Naive thymus-derived CD4-positive, alpha-beta T cell (primary cell): ENCODE measurements at regions not wholly inside any gene's neighbourhood (a gene's known extent, or its start where the extent isn't known, plus 50 kb on each side); places are given as distances from the start of the nearest gene placed in this dataset.

Experiments
- ATAC-seq: fragments of 150-1000 bp; cut with Tn5 transposase; 2 replicates; pipeline ENCODE4 v1.10.0; 2021; ENCODE audit warnings: mild to moderate bottlenecking, moderate library complexity
- CTCF ChIA-PET: fragments of 350-600 bp; sonication (Branson Sonifier 250); formaldehyde crosslinking; loops from one replicate; lab custom pipeline; 2021; ENCODE audit warnings: antibody characterized with exemption; lab: Charles Lee
- POLR2A ChIA-PET: fragments of 350-600 bp; sonication (Branson Sonifier 250); formaldehyde crosslinking; loops from one replicate; lab custom pipeline; 2021; ENCODE audit warnings: antibody characterized with exemption, inconsistent platforms; lab: Charles Lee
- DNase-seq, 9 donors: peaks; one replicate each; pipeline versions ENCODE4 v3.0.0 to v3.0.0-alpha.2; 2020 to 2022; ENCODE audit warnings: mixed read lengths in 1 of 9
- H3K27ac ChIP-seq: one replicate; pipeline ENCODE4 v1.7.0; 2013; ENCODE audit warnings: mild to moderate bottlenecking, low read depth, low read length, moderate library complexity
- H3K27me3 ChIP-seq, 2 donors: one replicate each; pipeline ENCODE4 v1.7.0; 2013; ENCODE audit warnings: low read length in 2 of 2, mild to moderate bottlenecking in 2 of 2, moderate library complexity in 2 of 2; ENCODE audit not compliant: control insufficient read depth in 2 of 2, insufficient read depth in 2 of 2
- H3K36me3 ChIP-seq, 3 experiments: 1 replicate in 2 of 3; 2 replicates in 1 of 3; pipeline ENCODE4 v1.7.0; 2013; ENCODE audit warnings: low read length in 3 of 3, mild to moderate bottlenecking in 3 of 3, moderate library complexity in 1 of 3; ENCODE audit not compliant: insufficient read depth in 3 of 3, control insufficient read depth in 2 of 3
- H3K4me1 ChIP-seq, 2 donors: one replicate each; pipeline ENCODE4 v1.7.0; 2013; ENCODE audit warnings: low read length in 2 of 2, mild to moderate bottlenecking in 2 of 2, moderate library complexity in 1 of 2; ENCODE audit not compliant: control insufficient read depth in 2 of 2, insufficient read depth in 2 of 2
- H3K4me3 ChIP-seq: 2 replicates; pipeline ENCODE4 v1.7.0; 2013; ENCODE audit warnings: mild to moderate bottlenecking, low read length
- H3K9me3 ChIP-seq, 3 experiments: 1 replicate in 2 of 3; 2 replicates in 1 of 3; pipeline ENCODE4 v1.7.0; 2013; ENCODE audit warnings: low read length in 3 of 3; ENCODE audit not compliant: control insufficient read depth in 2 of 3
- H3K27ac Mint-ChIP-seq, 9 donors: one replicate each; pipeline ENCODE4 v1.8.0; 2020 to 2022; ENCODE audit warnings: mixed read lengths in 9 of 9, mild to moderate bottlenecking in 8 of 9, moderate library complexity in 5 of 9, inconsistent platforms in 2 of 9
- H3K27me3 Mint-ChIP-seq, 5 donors: one replicate each; pipeline ENCODE4 v1.8.0; 2021 to 2022; ENCODE audit warnings: mixed read lengths in 5 of 5, mild to moderate bottlenecking in 1 of 5
- H3K36me3 Mint-ChIP-seq, 5 donors: one replicate each; pipeline ENCODE4 v1.8.0; 2020 to 2022; ENCODE audit warnings: mixed read lengths in 5 of 5, mild to moderate bottlenecking in 3 of 5, inconsistent platforms in 1 of 5
- H3K4me1 Mint-ChIP-seq, 7 donors: one replicate each; pipeline ENCODE4 v1.8.0; 2020 to 2022; ENCODE audit warnings: mixed read lengths in 7 of 7, mild to moderate bottlenecking in 3 of 7, inconsistent platforms in 1 of 7
- H3K4me3 Mint-ChIP-seq, 10 donors: one replicate each; pipeline ENCODE4 v1.8.0; 2020 to 2022; ENCODE audit warnings: mild to moderate bottlenecking in 10 of 10, mixed read lengths in 10 of 10, moderate library complexity in 6 of 10, inconsistent platforms in 2 of 10
- H3K9me3 Mint-ChIP-seq, 11 donors: one replicate each; pipeline ENCODE4 v1.8.0; 2020 to 2022; ENCODE audit warnings: mixed read lengths in 11 of 11, mild to moderate bottlenecking in 4 of 11, inconsistent platforms in 1 of 11, moderate library complexity in 1 of 11
- intact Hi-C, 2 donors: fragments of 100-400 bp; cut with micrococcal nuclease; formaldehyde crosslinking; loops; one replicate each; pipeline ENCODE4 v1.15.1; 2023

DNA sequence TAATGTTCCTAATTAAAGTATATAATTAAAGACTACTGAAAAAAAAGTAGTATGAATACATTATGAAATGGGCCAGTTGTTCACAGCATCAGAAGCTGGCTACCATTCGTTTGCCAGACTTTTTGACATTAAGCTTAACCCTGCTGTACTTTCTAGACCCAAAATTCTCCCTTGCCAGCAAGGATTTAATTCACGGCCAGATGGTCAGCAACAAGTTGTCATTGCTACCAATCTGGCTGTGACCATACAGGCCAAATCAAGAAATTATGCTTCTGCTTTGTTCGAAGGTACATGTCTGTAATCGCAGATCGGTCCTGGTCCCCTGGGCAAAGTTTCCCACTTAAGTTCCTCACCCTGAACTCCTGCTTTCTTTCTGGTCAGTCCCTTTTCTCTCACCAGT, 217.7 kb upstream of the ATXN7L3B start:
- no peaks in the 10 kb centered on the region for H3K36me3 Mint-ChIP-seq
- CTCF ChIA-PET = no interaction called here
- peaks cover 0 to 11% (median 0%) of the 10 kb centered on the region in 5 donors for H3K27me3 Mint-ChIP-seq
- no peaks in the 10 kb centered on the region for H3K4me1 Mint-ChIP-seq
- H3K4me3 Mint-ChIP-seq = no peak overlapping the region
- no peak for ATAC-seq
- POLR2A ChIA-PET = no interaction called here
- H3K27ac Mint-ChIP-seq = no peak overlapping the region
- H3K27me3 ChIP-seq = no peaks in the 10 kb centered on the region
- no peak overlapping the region for H3K27ac ChIP-seq
- no peaks in the 10 kb centered on the region for H3K9me3 ChIP-seq
- H3K4me1 ChIP-seq = no peaks in the 10 kb centered on the region
- no peaks in the 10 kb centered on the region for H3K36me3 ChIP-seq
- DNase-seq = no peak
- no peak overlapping the region for H3K4me3 ChIP-seq
- intact Hi-C loops = no loop called here
- peaks cover 0 to 4% (median 0%) of the 10 kb centered on the region in 11 donors for H3K9me3 Mint-ChIP-seq

DNA sequence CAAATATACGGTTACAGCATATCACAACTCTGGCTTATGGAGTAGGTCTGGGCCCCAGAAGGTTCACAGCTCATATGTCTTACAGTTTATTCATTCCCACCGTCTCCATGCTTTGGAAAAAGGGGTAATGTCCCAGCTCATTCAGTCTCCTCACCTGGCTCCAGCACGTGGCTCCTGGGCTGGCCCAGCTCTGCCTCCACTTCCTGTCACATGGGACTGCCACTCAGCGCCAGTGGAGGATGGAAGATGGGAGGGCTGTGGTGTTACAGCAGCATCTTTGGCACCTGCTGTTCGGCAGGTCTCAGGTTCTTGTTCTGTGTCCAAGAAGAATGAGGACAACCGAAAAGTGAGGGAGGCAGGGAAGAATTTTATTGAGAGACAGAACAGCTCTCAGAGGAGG, 216.3 kb upstream of the ATXN7L3B start:
- H3K4me1 ChIP-seq = no peaks in the 10 kb centered on the region
- H3K27ac ChIP-seq = no peak overlapping the region
- no peaks in the 10 kb centered on the region for H3K27me3 ChIP-seq
- Mint-ChIP-seq H3K4me3 (no peak overlapping the region), H3K4me1 (no peaks in the 10 kb centered on the region), H3K9me3 (peaks cover 0 to 4% (median 0%) of the 10 kb centered on the region in 11 donors), H3K27me3 (peaks cover 0 to 11% (median 0%) of the 10 kb centered on the region in 5 donors), H3K36me3 (no peaks in the 10 kb centered on the region), H3K27ac (no peak overlapping the region)
- ChIA-PET CTCF (no interaction called here), POLR2A (interaction anchor here (0.8 kb wide), 1 partner anchor 26 kb away, joined by 3 read pairs; no protein-coding TSS in a partner anchor)
- H3K36me3 ChIP-seq = no peaks in the 10 kb centered on the region
- no peak overlapping the region for H3K4me3 ChIP-seq
- intact Hi-C loops = no loop called here
- H3K9me3 ChIP-seq = no peaks in the 10 kb centered on the region
- ATAC-seq (no peak), DNase-seq (no peak)

DNA sequence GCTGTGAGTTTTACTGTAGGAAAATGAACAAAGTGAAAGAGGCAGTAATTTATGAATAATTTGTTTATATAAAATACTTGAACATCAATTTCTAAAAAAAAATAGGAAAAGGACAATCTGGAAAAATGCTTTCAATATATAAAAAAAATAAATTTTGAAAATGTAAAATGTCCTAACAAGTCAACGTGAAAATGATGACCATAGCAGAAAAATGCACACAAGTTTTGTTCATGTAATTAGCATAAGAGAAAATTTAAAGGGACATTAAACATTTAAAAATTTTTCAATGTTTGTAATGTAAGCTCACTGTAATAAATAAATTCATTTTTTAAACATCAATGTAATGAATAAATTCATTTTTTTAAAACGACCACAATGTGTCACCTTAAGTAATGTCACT, 214.8 kb upstream of the ATXN7L3B start:
- ATAC-seq (no peak), DNase-seq (no peak)
- Histone ChIP-seq H3K4me1 (no peaks in the 10 kb centered on the region), H3K36me3 (no peaks in the 10 kb centered on the region), H3K4me3 (no peak overlapping the region), H3K27ac (no peak overlapping the region), H3K27me3 (no peaks in the 10 kb centered on the region), H3K9me3 (no peaks in the 10 kb centered on the region)
- H3K27ac Mint-ChIP-seq = no peak overlapping the region
- peaks cover 0 to 4% (median 0%) of the 10 kb centered on the region in 11 donors for H3K9me3 Mint-ChIP-seq
- intact Hi-C loops = no loop called here
- no peaks in the 10 kb centered on the region for H3K36me3 Mint-ChIP-seq
- POLR2A ChIA-PET = no interaction called here
- no peaks in the 10 kb centered on the region for H3K4me1 Mint-ChIP-seq
- H3K4me3 Mint-ChIP-seq = no peak overlapping the region
- CTCF ChIA-PET = no interaction called here
- H3K27me3 Mint-ChIP-seq = peaks cover 0 to 11% (median 0%) of the 10 kb centered on the region in 5 donors

DNA sequence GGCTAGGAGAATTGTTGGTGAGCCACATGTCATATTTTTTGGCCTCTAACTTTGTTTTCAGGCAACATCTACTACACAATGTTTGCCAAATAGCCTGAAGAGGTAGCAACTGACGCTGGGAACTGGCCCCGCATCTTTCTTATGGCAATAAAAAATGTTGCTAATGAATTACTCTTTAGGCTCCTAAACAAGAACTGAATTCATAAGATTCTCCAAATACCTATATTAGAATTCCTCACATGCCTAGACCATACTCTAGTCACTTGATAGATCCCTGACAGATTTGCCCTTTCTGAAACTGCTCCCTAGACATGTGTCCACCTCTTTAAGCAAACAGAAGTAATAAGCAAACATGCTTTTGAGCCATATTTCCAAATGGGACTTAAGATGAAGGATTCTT, 209.0 kb upstream of the ATXN7L3B start:
- Mint-ChIP-seq H3K27ac (no peak overlapping the region), H3K36me3 (no peaks in the 10 kb centered on the region), H3K9me3 (peaks cover 0 to 4% (median 0%) of the 10 kb centered on the region in 11 donors), H3K27me3 (no peaks in the 10 kb centered on the region), H3K4me3 (no peak overlapping the region), H3K4me1 (no peaks in the 10 kb centered on the region)
- DNase-seq (no peak), ATAC-seq (no peak)
- intact Hi-C loops = no loop called here
- Histone ChIP-seq H3K27ac (no peak overlapping the region), H3K9me3 (no peaks in the 10 kb centered on the region), H3K27me3 (no peaks in the 10 kb centered on the region), H3K36me3 (no peaks in the 10 kb centered on the region), H3K4me1 (no peaks in the 10 kb centered on the region), H3K4me3 (no peak overlapping the region)
- ChIA-PET POLR2A (no interaction called here), CTCF (no interaction called here)

DNA sequence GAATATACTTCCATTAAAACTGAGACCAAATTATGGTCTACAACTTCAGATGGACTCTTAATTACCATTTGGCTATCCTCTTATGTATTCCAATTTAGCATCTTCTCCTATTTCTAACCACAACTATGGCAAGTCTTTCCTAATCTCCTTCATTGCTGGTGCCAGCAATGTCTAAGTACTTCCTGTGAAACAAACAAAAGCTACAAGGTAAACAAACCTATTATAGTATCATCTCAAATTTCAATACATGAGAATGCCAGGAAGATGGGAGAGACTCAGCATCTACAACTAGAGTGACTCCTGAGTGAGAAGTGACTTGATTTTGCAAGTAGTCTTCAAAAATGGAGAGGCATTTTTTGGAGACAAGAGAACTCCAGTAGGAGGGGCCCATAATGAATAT, 202.9 kb upstream of the ATXN7L3B start:
- H3K36me3 ChIP-seq = no peaks in the 10 kb centered on the region
- intact Hi-C loops = no loop called here
- no peak overlapping the region for H3K4me3 ChIP-seq
- H3K27me3 Mint-ChIP-seq = no peaks in the 10 kb centered on the region
- ATAC-seq = no peak
- POLR2A ChIA-PET = no interaction called here
- no peak overlapping the region for H3K4me3 Mint-ChIP-seq
- H3K4me1 ChIP-seq = no peaks in the 10 kb centered on the region
- no peaks in the 10 kb centered on the region for H3K4me1 Mint-ChIP-seq
- no peaks in the 10 kb centered on the region for H3K9me3 Mint-ChIP-seq
- CTCF ChIA-PET = no interaction called here
- DNase-seq = no peak
- H3K27me3 ChIP-seq = no peaks in the 10 kb centered on the region
- no peaks in the 10 kb centered on the region for H3K36me3 Mint-ChIP-seq
- H3K27ac Mint-ChIP-seq = no peak overlapping the region
- H3K9me3 ChIP-seq = no peaks in the 10 kb centered on the region
- H3K27ac ChIP-seq = no peak overlapping the region

DNA sequence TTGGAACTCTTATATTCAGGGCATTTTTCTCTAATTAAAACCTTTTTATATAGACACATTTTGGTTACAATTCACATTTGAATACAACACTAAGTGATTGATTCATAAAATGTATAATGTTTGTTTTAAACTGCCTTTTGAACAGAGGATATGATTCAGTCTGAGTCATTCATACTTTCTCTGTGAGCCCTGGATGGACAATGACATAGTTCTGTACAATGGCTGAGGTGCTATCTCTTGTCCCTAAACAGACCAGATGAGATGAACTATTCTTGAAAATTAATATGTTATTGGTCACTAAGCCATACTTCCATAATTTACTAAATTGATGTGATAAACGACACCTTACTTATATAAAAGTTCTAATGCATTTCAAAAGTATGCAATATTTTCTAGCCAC, 199.7 kb upstream of the ATXN7L3B start:
- DNase-seq (no peak), ATAC-seq (no peak)
- ChIA-PET POLR2A (no interaction called here), CTCF (no interaction called here)
- Histone ChIP-seq H3K4me1 (no peaks in the 10 kb centered on the region), H3K36me3 (no peaks in the 10 kb centered on the region), H3K27ac (no peak overlapping the region), H3K9me3 (no peaks in the 10 kb centered on the region), H3K27me3 (no peaks in the 10 kb centered on the region), H3K4me3 (no peak overlapping the region)
- H3K4me3 Mint-ChIP-seq = no peak overlapping the region
- no peaks in the 10 kb centered on the region for H3K27me3 Mint-ChIP-seq
- no peaks in the 10 kb centered on the region for H3K9me3 Mint-ChIP-seq
- intact Hi-C loops = no loop called here
- H3K4me1 Mint-ChIP-seq = no peaks in the 10 kb centered on the region
- no peaks in the 10 kb centered on the region for H3K36me3 Mint-ChIP-seq
- H3K27ac Mint-ChIP-seq = no peak overlapping the region

DNA sequence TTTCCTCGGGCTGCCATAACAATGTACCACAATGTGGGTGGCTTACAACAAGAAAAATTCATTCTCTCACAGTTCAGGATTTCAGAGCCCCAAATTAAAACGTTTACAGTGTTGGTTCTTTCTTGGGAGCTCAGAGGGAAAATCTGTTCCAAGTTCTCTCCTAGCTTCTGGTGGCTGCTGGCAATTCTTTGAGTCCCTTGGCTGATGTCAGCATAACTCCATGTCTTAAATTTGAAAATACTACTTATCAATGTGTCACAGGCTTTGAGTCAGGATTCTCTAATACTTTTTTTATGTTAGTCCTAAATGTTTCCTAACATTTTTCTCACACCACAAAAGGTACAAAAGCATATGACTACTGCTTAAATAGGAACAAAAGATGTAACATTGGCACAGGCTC, 198.4 kb upstream of the ATXN7L3B start:
- Histone ChIP-seq H3K9me3 (no peaks in the 10 kb centered on the region), H3K27me3 (no peaks in the 10 kb centered on the region), H3K4me1 (no peaks in the 10 kb centered on the region), H3K36me3 (no peaks in the 10 kb centered on the region), H3K4me3 (no peak overlapping the region), H3K27ac (no peak overlapping the region)
- ChIA-PET POLR2A (no interaction called here), CTCF (no interaction called here)
- ATAC-seq (no peak), DNase-seq (no peak)
- Mint-ChIP-seq H3K9me3 (no peaks in the 10 kb centered on the region), H3K4me3 (no peak overlapping the region), H3K27ac (no peak overlapping the region), H3K36me3 (no peaks in the 10 kb centered on the region), H3K4me1 (no peaks in the 10 kb centered on the region), H3K27me3 (no peaks in the 10 kb centered on the region)
- intact Hi-C loops = no loop called here
